Neural cell (in vitro differentiated cells): ENCODE measurements at regions not wholly inside any gene's neighbourhood (a gene's known extent, or its start where the extent isn't known, plus 50 kb on each side); places are given as distances from the start of the nearest gene placed in this dataset.

Experiments used
- CTCF ChIP-seq: fragments of 450-650 bp; IDR thresholded peaks from 2 replicates; pipeline ENCODE4 v1.5.1; 2014; ENCODE audit warnings: antibody characterized with exemption, mild to moderate bottlenecking, moderate library complexity; ENCODE audit not compliant: poor library complexity, severe bottlenecking
- EP300 ChIP-seq: fragments of 450-650 bp; conservative IDR thresholded peaks from 2 replicates; pipeline ENCODE4 v1.6.1; 2014; ENCODE audit warnings: antibody characterized with exemption, mild to moderate bottlenecking, moderate library complexity; ENCODE audit not compliant: poor library complexity, severe bottlenecking
- EZH2 ChIP-seq: fragments of 200-600, 300-800 bp; shearing (Covaris generic), sonication (generic); IDR thresholded peaks from 2 replicates; pipeline ENCODE4 v1.6.1; 2014; ENCODE audit warnings: antibody characterized with exemption, low read length, borderline replicate concordance, mild to moderate bottlenecking; ENCODE audit not compliant: insufficient read depth, poor library complexity, severe bottlenecking
- MXI1 ChIP-seq: fragments of 450-650 bp; conservative IDR thresholded peaks from 2 replicates; pipeline ENCODE4 v1.6.1; 2014; ENCODE audit warnings: antibody characterized with exemption, mild to moderate bottlenecking; ENCODE audit not compliant: poor library complexity, severe bottlenecking
- POLR2AphosphoS5 ChIP-seq: IDR thresholded peaks from 2 replicates; pipeline ENCODE4 v1.6.1; 2012
- RAD21 ChIP-seq: fragments of 450-650 bp; conservative IDR thresholded peaks from 2 replicates; pipeline ENCODE4 v1.6.1; 2014; ENCODE audit warnings: antibody characterized with exemption, mild to moderate bottlenecking, moderate library complexity
- REST ChIP-seq: IDR thresholded peaks from 2 replicates; pipeline ENCODE4 v1.6.1; 2012; ENCODE audit warnings: borderline replicate concordance
- SMC3 ChIP-seq: fragments of 450-650 bp; conservative IDR thresholded peaks from 2 replicates; pipeline ENCODE4 v1.6.1; 2014; ENCODE audit warnings: antibody characterized with exemption, mild to moderate bottlenecking, moderate library complexity; ENCODE audit not compliant: poor library complexity
- TAF1 ChIP-seq: IDR thresholded peaks from 2 replicates; pipeline ENCODE4 v1.6.1; 2012; ENCODE audit warnings: low read depth

- TF ChIP-seq CTCF (no peak), RAD21 (no peak), EP300 (no peak), POLR2AphosphoS5 (no peak), SMC3 (no peak), EZH2 (no peak), TAF1 (no peak), REST (no peak), MXI1 (no peak)
These were observed 72.2 kb upstream of the HMHB1 start for GRCh38 chr5:143739746-143740145.
